Tibial nerve (tissue), 4 donors: ENCODE measurements at regions not wholly inside any gene's neighbourhood (a gene's known extent, or its start where the extent isn't known, plus 50 kb on each side); places are given as distances from the start of the nearest gene placed in this dataset.

Experiments used
- EP300 ChIP-seq, 2 donors: sonication (generic); formaldehyde crosslinking; IDR thresholded peaks; one replicate each; pipeline ENCODE4 v1.6.1; 2017; ENCODE audit warnings: antibody characterized with exemption in 2 of 2, mild to moderate bottlenecking in 1 of 2
- POLR2A ChIP-seq, 2 donors: fragments of 450-650 bp; IDR thresholded peaks; one replicate each; pipeline ENCODE4 v1.6.1; 2017; ENCODE audit warnings: antibody characterized with exemption in 2 of 2, mild to moderate bottlenecking in 2 of 2, moderate library complexity in 2 of 2
- TF ChIP-seq, protein P1 (sequence below), 5 experiments: fragments of 200-600 bp in 3 of 5; fragments of 450-650 bp in 2 of 5; sonication (generic) in 3 of 5; IDR thresholded peaks; one replicate each; pipeline ENCODE4 v1.5.1; 2016 to 2019; ENCODE audit warnings: antibody characterized with exemption in 5 of 5, mild to moderate bottlenecking in 3 of 5, moderate library complexity in 2 of 5

- TF ChIP-seq, protein P1, sequence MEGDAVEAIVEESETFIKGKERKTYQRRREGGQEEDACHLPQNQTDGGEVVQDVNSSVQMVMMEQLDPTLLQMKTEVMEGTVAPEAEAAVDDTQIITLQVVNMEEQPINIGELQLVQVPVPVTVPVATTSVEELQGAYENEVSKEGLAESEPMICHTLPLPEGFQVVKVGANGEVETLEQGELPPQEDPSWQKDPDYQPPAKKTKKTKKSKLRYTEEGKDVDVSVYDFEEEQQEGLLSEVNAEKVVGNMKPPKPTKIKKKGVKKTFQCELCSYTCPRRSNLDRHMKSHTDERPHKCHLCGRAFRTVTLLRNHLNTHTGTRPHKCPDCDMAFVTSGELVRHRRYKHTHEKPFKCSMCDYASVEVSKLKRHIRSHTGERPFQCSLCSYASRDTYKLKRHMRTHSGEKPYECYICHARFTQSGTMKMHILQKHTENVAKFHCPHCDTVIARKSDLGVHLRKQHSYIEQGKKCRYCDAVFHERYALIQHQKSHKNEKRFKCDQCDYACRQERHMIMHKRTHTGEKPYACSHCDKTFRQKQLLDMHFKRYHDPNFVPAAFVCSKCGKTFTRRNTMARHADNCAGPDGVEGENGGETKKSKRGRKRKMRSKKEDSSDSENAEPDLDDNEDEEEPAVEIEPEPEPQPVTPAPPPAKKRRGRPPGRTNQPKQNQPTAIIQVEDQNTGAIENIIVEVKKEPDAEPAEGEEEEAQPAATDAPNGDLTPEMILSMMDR (IDR thresholded peaks at IDR 0.05) = no peak
- TF ChIP-seq POLR2A (IDR thresholded peaks at IDR 0.05) (no peak), EP300 (IDR thresholded peaks at IDR 0.05) (no peak)
Measured at GRCh38 chr3:69565316-69565715, 173.9 kb upstream of the MITF start.
